ENCODE measurements at regions not wholly inside any gene's neighbourhood (a gene's known extent, or its start where the extent isn't known, plus 50 kb on each side); places are given as distances from the start of the nearest gene placed in this dataset.

- H3K27ac ChIP-seq = no peak overlapping the region
- no peak overlapping the region for H3K4me3 ChIP-seq
- TF ChIP-seq CTCF (IDR thresholded peaks at IDR 0.05) = no peak
- DNase-seq (ENCODE audit: low spot score) = no peak
These were observed 134.9 kb upstream of the ZNF92 start for GRCh38 chr7:65238785-65239184.

DNA sequence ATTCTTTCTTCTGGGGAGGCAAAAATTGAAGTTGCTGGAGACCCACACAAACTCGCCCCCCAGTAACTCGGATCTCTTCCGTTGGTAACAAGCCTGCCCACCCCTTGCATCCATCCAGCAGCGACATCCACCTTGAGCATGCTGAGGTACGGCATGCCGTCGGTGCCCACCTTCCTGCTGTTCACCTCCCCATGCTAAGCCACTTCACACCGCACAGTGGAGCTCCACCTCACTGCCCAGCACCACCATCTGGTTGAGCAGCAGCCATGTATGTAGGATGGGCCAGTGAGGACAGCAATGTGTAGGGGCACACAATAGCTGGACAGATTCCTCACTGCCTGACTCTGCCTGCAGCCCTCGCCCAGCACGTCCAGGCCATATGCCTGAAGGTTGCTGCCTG is 138.1 kb upstream of the ZNF92 start:
- DNase-seq (ENCODE audit: low spot score) = no peak
- no peak for TF ChIP-seq CTCF (IDR thresholded peaks at IDR 0.05)
- no peak overlapping the region for H3K4me3 ChIP-seq

GRCh38 chr7:65233409-65234034 is 140.1 kb upstream of the ZNF92 start:
- H3K4me3 ChIP-seq = no peak overlapping the region
- TF ChIP-seq CTCF (IDR thresholded peaks at IDR 0.05) = no peak
- H3K27ac ChIP-seq = no peak overlapping the region
- DNase-seq (ENCODE audit: low spot score) = no peak

More for the DNA sequence above, 138.1 kb upstream of the ZNF92 start:
- H3K27ac ChIP-seq = no peak overlapping the region

DNA sequence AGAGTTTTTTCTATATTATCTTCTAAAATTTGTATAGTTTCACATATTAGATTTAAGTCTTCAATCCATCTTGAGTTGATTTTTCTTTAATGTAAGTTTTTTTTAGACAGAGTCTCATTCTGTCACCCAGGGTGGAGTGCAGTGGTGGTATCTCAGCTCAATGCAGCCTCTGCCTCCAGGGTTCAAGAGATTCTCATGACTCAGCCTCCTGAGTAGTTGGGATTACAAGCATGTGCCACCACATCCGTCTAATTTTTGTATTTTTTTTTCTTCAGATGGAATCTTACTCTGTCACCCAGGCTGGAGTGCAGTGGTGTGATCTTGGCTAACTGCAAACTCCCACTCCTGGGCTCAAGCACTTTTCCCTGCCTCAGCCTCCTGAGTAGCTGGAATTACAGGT is 143.4 kb upstream of the ZNF92 start:
- no peak for DNase-seq (ENCODE audit: low spot score)
- no peak for TF ChIP-seq CTCF (IDR thresholded peaks at IDR 0.05)
- Histone ChIP-seq H3K27ac (no peak overlapping the region), H3K4me3 (no peak overlapping the region)

- Histone ChIP-seq H3K27ac (no peak overlapping the region), H3K4me3 (no peak overlapping the region)
- DNase-seq (ENCODE audit: low spot score) = no peak
- no peak for TF ChIP-seq CTCF (IDR thresholded peaks at IDR 0.05)
These were observed 148.1 kb upstream of the ZNF92 start for GRCh38 chr7:65225422-65226006.

GRCh38 chr7:65222655-65223054 is 151.0 kb upstream of the ZNF92 start:
- H3K27ac ChIP-seq = no peak overlapping the region
- no peak overlapping the region for H3K4me3 ChIP-seq
- DNase-seq (ENCODE audit: low spot score) = no peak
- no peak for TF ChIP-seq CTCF (IDR thresholded peaks at IDR 0.05)

DNA sequence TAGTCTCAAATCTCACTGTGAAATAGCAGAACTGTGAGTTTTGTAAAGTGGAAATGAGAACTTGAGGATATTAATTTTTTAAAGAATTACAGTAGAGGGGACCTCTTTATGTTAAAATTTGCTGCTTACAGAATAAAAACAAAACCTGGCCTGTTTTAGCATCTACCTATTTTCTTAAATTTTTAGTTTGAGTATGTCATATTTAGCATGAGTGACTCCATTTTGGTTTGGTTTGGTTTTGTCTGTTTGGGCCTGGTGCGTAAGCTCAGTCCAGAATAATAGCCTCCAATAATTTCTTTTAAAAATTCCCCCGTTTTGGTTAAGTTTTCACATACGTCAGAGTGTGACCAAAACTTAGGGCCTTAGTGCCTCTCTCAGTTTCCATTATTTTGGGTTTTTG is 152.0 kb upstream of the ZNF92 start:
- no peak for DNase-seq (ENCODE audit: low spot score)
- no peak overlapping the region for H3K4me3 ChIP-seq
- H3K27ac ChIP-seq = no peak overlapping the region
- no peak for TF ChIP-seq CTCF (IDR thresholded peaks at IDR 0.05)

Data from coronary artery (tissue), 2 donors.